SH-SY5Y (cell line): ENCODE measurements at regions not wholly inside any gene's neighbourhood (a gene's known extent, or its start where the extent isn't known, plus 50 kb on each side); places are given as distances from the start of the nearest gene placed in this dataset.

Experiments used
- GATA2 ChIP-seq: IDR thresholded peaks from 2 replicates; pipeline ENCODE4 v1.6.1; 2011; ENCODE audit warnings: mild to moderate bottlenecking, low read depth, low read length
- GATA3 ChIP-seq: IDR thresholded peaks from 2 replicates; pipeline ENCODE4 v1.6.1; 2011; ENCODE audit warnings: low read depth, mild to moderate bottlenecking, low read length, moderate library complexity

DNA sequence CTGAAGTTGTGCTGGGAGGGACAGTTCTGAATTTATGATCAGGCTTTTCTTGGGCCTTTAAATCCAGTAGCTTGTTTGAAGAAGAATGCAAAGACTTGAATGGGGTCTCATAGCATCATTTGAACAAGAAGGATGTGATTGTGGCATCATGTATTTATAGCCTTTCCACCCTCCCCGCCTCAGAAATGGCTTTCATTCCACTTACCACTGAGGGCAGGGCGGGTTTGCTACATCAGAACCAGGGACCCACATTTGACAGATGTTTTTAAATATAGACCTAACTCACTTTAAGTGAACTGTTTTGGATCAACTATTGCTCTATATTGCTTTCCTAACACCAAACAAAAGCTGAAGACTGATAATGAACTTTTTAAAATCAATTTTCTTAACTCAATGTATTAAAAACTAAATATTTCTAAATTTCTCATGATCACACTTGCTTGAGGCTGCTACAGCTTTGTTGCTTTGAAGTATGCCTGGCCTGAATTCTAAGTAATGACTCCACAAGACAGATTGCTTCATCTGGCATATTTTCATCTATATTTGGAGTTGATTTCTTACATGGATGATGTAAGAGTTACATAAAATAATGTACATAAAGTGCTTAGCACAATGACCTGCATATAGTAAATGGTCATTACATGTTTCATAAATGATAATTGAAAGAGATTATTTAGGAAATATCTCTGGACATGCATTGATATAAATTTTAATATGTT is 1552.9 kb upstream of the SLC39A10 start:
- no peak for TF ChIP-seq GATA3
- TF ChIP-seq GATA2 = no peak
